AML-193 (cell line): ENCODE measurements at regions not wholly inside any gene's neighbourhood (a gene's known extent, or its start where the extent isn't known, plus 50 kb on each side); places are given as distances from the start of the nearest gene placed in this dataset.

ENCODE experiments used
- DNase-seq, 2 experiments: peaks; one replicate each; lab custom pipeline; 2025; lab: John Stamatoyannopoulos, UW

- no peak for DNase-seq
Observed at GRCh38 chr4:23166919-23167318, 474.2 kb downstream of the GBA3 start.

GRCh38 chr4:23166407-23166806 is 473.7 kb downstream of the GBA3 start:
- no peak for DNase-seq

GRCh38 chr4:23165669-23166068 is 472.9 kb downstream of the GBA3 start:
- no peak for DNase-seq

- DNase-seq = no peak
Observed at GRCh38 chr4:23163647-23164436, 471.1 kb downstream of the GBA3 start.

GRCh38 chr4:23162275-23162674 is 469.5 kb downstream of the GBA3 start:
- no peak for DNase-seq

GRCh38 chr4:23161787-23162186 is 469.1 kb downstream of the GBA3 start:
- DNase-seq = no peak

GRCh38 chr4:23153076-23153475 is 460.3 kb downstream of the GBA3 start:
- no peak for DNase-seq

- DNase-seq = no peak
Observed at GRCh38 chr4:23149815-23150214, 457.1 kb downstream of the GBA3 start.

- DNase-seq = no peak
Observed at GRCh38 chr4:23144707-23145106, 452.0 kb downstream of the GBA3 start.

GRCh38 chr4:23135792-23136645 is 443.3 kb downstream of the GBA3 start:
- DNase-seq = peak; percentile 38 to 65

- no peak for DNase-seq
Observed at GRCh38 chr4:23134331-23134730, 441.6 kb downstream of the GBA3 start.

- no peak for DNase-seq
Observed at GRCh38 chr4:23130845-23131244, 438.1 kb downstream of the GBA3 start.

- DNase-seq = no peak
Observed at GRCh38 chr4:23125118-23125517, 432.4 kb downstream of the GBA3 start.

- no peak for DNase-seq
Observed at GRCh38 chr4:23122666-23123400, 430.1 kb downstream of the GBA3 start.

GRCh38 chr4:23120374-23120773 is 427.6 kb downstream of the GBA3 start:
- no peak for DNase-seq

GRCh38 chr4:23117826-23118225 is 425.1 kb downstream of the GBA3 start:
- DNase-seq = no peak

GRCh38 chr4:23114538-23114937 is 421.8 kb downstream of the GBA3 start:
- no peak for DNase-seq

- DNase-seq = no peak
Observed at GRCh38 chr4:23113104-23113503, 420.4 kb downstream of the GBA3 start.

GRCh38 chr4:23106516-23106915 is 413.8 kb downstream of the GBA3 start:
- no peak for DNase-seq

GRCh38 chr4:23105759-23106370 is 413.1 kb downstream of the GBA3 start:
- no peak for DNase-seq

GRCh38 chr4:23097251-23097650 is 404.5 kb downstream of the GBA3 start:
- DNase-seq = no peak

- DNase-seq = peak; percentile 9 to 28
Observed at GRCh38 chr4:23091711-23092110, 399.0 kb downstream of the GBA3 start.
